Spinal cord (tissue), 9 donors: ENCODE measurements at regions not wholly inside any gene's neighbourhood (a gene's known extent, or its start where the extent isn't known, plus 50 kb on each side); places are given as distances from the start of the nearest gene placed in this dataset.

ENCODE experiments used
- DNase-seq, 6 donors: peaks; one replicate each; pipeline versions ENCODE4 v3.0.0 to v3.0.0-alpha.2; 2013 to 2015; ENCODE audit warnings: low spot score in 6 of 6, low read depth in 4 of 6
- H3K27ac ChIP-seq: one replicate; pipeline ENCODE4 v1.5.1; 2013; ENCODE audit warnings: low read depth, low read length, control low read depth
- H3K27me3 ChIP-seq: one replicate; pipeline ENCODE4 v1.6.1; 2013; ENCODE audit warnings: low read length; ENCODE audit not compliant: control insufficient read depth, insufficient read depth
- H3K36me3 ChIP-seq: one replicate; pipeline ENCODE4 v1.6.1; 2013; ENCODE audit warnings: low read length; ENCODE audit not compliant: control insufficient read depth, insufficient read depth
- H3K4me1 ChIP-seq: one replicate; pipeline ENCODE4 v1.6.1; 2013; ENCODE audit warnings: low read length; ENCODE audit not compliant: control insufficient read depth, insufficient read depth
- H3K4me3 ChIP-seq: one replicate; pipeline ENCODE4 v1.5.1; 2013; ENCODE audit warnings: low read depth, low read length, control low read depth
- H3K9me3 ChIP-seq: one replicate; pipeline ENCODE4 v1.6.1; 2013; ENCODE audit warnings: low read length; ENCODE audit not compliant: control insufficient read depth, insufficient read depth
- WGBS: methylation state at CpG from one replicate; pipeline ENCODE4 v1.1.5; 2013; ENCODE audit warnings: missing lambda C conversion rate; ENCODE audit not compliant: insufficient coverage; 5-methylcytosine and 5-hydroxymethylcytosine counted together
- donor health status: healthy.

DNA sequence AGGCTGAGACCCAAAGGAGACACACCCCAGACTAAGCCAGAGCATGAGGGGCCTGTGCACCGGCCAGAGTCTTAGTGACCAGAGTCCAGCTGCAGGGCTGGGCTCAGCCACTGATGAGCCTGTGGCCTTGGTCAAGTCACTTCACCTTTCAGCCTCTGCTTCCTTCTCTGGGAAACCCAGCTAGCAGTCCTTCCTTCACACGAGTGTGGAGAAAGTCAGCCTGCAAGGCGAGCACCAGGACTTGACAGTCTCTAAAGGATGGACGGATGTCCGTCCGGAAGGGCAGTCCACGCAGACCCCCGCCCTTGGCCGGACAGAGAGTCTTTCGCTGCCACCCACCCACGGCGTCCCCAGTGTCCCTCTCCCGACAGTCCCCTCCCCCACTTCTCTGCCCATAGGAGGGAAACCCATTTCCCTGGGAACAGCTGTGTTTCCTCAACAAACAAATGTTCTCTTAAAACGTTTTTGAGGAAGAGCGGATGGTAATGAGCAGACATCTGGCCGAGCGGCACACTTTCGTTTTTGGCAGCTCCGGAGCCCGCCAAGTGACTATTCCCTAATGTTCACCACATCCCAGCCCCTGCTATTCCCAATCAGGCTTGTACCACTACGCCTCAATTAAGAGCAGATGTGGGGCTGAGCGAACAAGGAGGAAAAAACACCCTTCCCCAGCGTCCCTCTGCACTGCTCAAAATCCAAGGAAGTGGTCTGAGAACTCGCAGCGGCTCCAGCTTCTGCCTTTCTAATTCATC is 129.1 kb upstream of the SMAD3 start:
- Histone ChIP-seq H3K4me3 (peak overlapping the region; percentile 28), H3K27ac (peak overlapping the region; percentile 53), H3K9me3 (no peaks in the 10 kb centered on the region), H3K36me3 (no peaks in the 10 kb centered on the region), H3K27me3 (no peaks in the 10 kb centered on the region), H3K4me1 (peaks cover 23% of the 10 kb centered on the region)
- 67% methylated on average over 25 of the region's 25 CpGs for WGBS
- DNase-seq, result peak in 2 of 6 donors; percentile 66 to 88

DNA sequence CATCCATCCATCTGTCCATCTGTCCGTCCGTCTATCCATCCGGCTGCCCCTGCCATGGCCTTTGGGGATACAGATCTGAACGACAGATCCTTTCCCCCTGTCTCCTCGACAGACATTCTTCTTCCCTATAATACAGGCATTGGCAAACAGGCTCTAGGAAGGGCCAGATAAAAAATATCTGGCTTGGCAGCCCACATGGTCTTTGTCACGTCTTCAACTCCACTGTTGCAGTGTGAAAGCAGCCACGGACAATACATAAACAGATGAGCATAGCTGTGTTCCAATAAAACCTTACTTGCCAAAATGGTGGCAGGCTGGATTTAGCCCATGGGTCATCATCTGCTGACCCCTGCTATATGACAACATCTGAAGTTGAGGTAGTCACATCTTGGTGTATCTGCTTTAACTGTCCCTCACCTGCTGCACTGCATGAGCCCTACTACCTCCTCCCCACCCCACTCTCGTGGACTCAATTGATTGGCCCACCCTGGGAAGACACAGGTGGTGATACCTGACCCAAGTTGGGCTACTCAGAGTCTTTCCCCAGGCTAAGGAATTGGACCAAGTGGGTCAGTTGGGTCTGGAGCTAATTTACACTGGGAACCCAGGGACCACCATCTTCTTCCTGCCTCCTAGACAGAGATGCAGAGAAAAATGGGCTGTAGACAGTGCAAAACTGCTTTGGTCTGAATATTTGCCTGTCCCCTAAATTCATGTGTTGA is 128.4 kb upstream of the SMAD3 start:
- WGBS, result 79% methylated on average over 8 of the region's 8 CpGs
- DNase-seq, result no peak
- H3K27me3 ChIP-seq, result no peaks in the 10 kb centered on the region
- H3K36me3 ChIP-seq, result no peaks in the 10 kb centered on the region
- H3K4me3 ChIP-seq, result no peak overlapping the region
- peak overlapping the region; percentile 53 for H3K27ac ChIP-seq
- peaks cover 20% of the 10 kb centered on the region for H3K4me1 ChIP-seq
- no peaks in the 10 kb centered on the region for H3K9me3 ChIP-seq

DNA sequence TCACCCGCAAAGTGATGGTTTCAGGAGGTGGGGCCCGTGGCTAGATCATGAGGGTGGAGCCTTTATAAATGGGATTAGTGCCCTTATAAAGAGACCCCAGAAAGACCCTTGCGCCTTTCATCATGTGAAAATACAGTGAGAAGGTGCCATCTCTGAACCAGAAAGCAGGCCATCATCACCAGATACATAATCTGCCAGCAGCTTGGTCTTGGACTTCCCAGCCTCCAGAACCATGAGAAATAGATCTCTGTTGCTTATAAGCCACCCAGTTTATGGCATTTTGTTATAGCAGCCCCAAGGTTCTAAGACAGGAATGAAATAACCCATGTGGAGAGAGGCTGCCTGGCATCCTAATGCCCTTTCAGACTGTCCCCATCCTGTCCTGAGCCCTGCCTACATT is 127.8 kb upstream of the SMAD3 start:
- Histone ChIP-seq H3K4me1 (peaks cover 14% of the 10 kb centered on the region), H3K27me3 (no peaks in the 10 kb centered on the region), H3K4me3 (no peak overlapping the region), H3K9me3 (no peaks in the 10 kb centered on the region), H3K27ac (no peak overlapping the region), H3K36me3 (no peaks in the 10 kb centered on the region)
- 100% methylated on average over 2 of the region's 3 CpGs for WGBS
- DNase-seq, result no peak

DNA sequence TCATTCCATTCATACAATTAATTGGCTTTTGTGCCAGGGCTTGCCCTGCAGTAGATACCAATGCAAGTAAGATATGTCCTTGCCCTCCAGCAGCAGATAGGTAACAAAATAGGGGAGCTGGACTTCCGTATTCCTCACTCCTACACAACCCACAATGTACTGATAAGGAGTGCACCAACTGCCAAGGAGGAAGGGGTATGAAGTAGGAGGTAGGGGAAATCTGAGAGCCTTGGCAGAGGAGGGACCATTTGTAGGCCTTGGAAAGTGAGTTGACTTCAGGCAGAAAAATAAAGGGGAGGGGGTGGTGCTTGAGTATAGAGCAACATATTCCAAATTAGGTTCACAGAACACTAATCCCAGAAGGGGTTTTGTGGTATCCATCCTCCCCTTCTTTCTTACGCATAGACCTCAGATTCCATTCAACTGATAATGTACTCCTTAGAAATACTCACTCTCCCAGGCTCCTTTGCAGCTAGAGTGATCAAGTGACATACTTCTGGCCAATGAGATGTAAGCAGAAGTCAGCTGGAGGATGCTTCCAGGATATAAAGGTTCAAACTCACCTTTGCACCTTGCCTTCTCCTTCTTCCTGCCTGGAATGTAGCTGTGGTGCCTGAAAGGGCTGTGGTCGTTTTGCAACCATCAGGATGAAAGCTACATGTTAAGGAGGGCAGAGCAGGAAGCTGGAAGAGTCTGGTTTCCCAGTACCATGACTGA is 127.1 kb upstream of the SMAD3 start:
- Histone ChIP-seq H3K27me3 (no peaks in the 10 kb centered on the region), H3K27ac (no peak overlapping the region), H3K36me3 (no peaks in the 10 kb centered on the region), H3K9me3 (no peaks in the 10 kb centered on the region), H3K4me1 (peaks cover 17% of the 10 kb centered on the region), H3K4me3 (no peak overlapping the region)
- no CpG with 5 or more reads among the region's 3 CpGs for WGBS
- no peak for DNase-seq

DNA sequence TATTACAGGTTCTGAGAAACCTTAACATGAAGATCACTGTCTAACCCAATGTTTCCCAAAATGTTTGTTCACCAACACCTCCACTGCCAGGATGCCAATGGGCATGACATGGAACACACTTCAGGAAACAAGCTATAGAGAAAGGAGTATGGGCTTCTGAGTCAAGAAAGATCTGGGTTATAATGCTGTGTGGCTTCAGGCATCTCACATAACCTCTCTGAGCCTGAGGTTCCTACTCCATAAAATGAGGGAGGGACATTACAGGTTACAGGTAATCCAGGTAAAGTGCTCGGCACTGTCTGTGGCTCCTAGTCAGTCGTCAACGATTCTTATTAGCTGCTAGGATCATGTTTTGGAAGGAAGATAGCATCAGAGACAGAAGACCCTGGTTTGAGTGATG is 126.4 kb upstream of the SMAD3 start:
- Histone ChIP-seq H3K9me3 (no peaks in the 10 kb centered on the region), H3K4me3 (no peak overlapping the region), H3K36me3 (no peaks in the 10 kb centered on the region), H3K27me3 (no peaks in the 10 kb centered on the region), H3K27ac (no peak overlapping the region), H3K4me1 (peaks cover 24% of the 10 kb centered on the region)
- WGBS, result 100% methylated on average over 1 of the region's 3 CpGs
- DNase-seq, result no peak

DNA sequence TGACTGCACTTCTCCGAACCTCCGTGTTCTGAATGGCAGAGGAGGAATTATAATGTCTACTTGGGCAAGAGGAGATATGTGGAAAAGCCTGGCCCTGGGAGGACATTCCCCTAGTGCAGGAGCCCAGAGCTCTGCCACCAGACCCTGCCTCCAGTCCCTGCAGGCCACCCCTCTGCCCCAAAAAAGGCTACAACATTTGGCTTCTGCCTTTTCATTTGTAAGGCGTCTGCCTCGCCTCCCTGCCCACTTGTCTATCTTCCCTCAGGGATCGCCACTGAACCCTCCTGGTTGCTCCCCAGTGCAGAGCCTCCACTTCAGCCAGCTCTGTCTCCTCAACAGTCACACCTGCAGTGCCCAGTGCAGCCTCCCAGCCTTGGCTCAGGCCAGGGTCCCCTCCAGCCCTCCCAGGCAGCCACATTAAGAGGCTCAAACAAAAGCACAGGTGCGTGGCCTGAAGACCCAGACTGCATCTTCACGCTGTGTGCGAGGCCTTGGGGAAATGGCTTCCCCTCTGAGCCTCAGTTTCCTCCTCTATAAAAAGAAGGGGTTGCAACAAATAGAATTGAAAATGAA is 125.9 kb upstream of the SMAD3 start:
- Histone ChIP-seq H3K4me3 (no peak overlapping the region), H3K27ac (no peak overlapping the region), H3K27me3 (no peaks in the 10 kb centered on the region), H3K36me3 (no peaks in the 10 kb centered on the region), H3K9me3 (no peaks in the 10 kb centered on the region), H3K4me1 (peaks cover 27% of the 10 kb centered on the region)
- WGBS, result 90% methylated on average over 3 of the region's 8 CpGs
- no peak for DNase-seq

DNA sequence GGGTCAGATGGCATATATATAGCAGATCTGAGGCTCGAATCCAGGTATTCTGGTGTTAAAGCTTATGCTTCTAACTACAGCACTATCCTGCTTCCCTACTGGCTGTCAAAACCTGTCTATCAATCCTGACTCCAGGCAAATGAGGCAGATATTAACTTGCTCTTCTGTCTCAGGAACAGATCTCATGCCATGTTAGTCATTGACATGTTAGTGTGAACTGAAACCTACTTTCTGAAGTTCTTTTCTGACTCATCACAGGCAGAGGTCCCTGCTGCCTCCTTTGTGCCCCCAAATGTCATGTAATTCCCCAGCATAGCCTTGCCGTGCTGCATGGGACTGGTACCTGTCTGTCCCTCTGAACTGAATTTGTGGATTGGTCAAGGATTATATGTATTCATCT is 125.0 kb upstream of the SMAD3 start:
- Histone ChIP-seq H3K4me1 (peaks cover 27% of the 10 kb centered on the region), H3K36me3 (no peaks in the 10 kb centered on the region), H3K9me3 (no peaks in the 10 kb centered on the region), H3K27me3 (no peaks in the 10 kb centered on the region), H3K27ac (no peak overlapping the region), H3K4me3 (no peak overlapping the region)
- no peak for DNase-seq
- WGBS, result 100% methylated on average over 1 of the region's 2 CpGs

DNA sequence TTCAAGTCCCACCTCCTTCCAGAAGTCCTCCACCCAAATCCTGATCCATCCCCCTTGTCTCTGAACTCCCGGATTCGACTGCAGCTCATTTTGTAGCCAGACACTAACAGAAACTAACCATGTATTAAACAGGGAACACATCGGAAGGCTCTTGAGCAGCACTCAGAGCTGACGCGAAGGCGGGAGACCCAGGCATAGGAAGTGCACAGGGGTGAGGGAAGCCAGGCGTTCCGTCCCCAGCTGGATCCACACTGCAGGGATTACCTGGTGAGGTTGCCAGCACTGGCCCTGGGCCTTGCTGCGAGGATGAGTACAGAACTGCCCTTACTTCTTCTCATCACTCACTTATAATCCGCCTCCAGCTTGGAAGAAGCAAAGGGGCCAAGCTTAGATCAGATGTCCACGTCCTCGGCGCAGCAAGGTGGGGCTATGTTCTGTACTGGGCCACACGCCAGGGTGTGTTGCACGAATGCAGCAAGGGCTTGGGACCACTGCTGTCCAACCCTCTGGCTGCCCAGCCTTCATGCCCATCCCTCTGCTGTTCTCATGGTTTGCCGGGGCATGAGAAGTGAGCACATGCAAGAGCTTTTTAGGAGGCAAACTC is 124.2 kb upstream of the SMAD3 start:
- WGBS, result 83% methylated on average over 15 of the region's 16 CpGs
- H3K9me3 ChIP-seq, result no peaks in the 10 kb centered on the region
- H3K4me1 ChIP-seq, result peaks cover 20% of the 10 kb centered on the region
- no peak overlapping the region for H3K4me3 ChIP-seq
- no peak for DNase-seq
- no peak overlapping the region for H3K27ac ChIP-seq
- H3K27me3 ChIP-seq, result no peaks in the 10 kb centered on the region
- no peaks in the 10 kb centered on the region for H3K36me3 ChIP-seq

DNA sequence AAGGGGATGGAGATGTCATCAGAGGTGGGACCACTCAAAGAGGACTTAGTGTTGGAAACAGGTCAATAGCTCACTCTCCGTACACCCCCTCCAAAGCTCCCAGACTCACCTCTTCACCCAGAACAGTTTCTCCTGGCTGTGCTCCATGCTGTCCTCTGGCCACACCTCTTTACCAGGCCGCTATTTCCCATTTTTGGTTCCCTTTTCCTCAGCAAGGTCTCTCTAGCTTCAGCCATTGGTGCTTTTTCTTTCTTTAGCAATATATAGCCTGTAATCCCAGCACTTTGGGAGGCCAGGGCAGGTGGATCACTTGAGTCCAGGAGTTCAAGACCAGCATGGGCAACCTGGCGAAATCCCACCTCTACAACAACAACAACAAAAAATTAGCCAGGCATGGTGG is 123.6 kb upstream of the SMAD3 start:
- no peak for DNase-seq
- Histone ChIP-seq H3K4me3 (no peak overlapping the region), H3K27me3 (no peaks in the 10 kb centered on the region), H3K27ac (no peak overlapping the region), H3K9me3 (no peaks in the 10 kb centered on the region), H3K36me3 (no peaks in the 10 kb centered on the region), H3K4me1 (peaks cover 18% of the 10 kb centered on the region)
- 88% methylated on average over 2 of the region's 3 CpGs for WGBS
